ENCODE measurements at regions not wholly inside any gene's neighbourhood (a gene's known extent, or its start where the extent isn't known, plus 50 kb on each side); places are given as distances from the start of the nearest gene placed in this dataset.

DNA sequence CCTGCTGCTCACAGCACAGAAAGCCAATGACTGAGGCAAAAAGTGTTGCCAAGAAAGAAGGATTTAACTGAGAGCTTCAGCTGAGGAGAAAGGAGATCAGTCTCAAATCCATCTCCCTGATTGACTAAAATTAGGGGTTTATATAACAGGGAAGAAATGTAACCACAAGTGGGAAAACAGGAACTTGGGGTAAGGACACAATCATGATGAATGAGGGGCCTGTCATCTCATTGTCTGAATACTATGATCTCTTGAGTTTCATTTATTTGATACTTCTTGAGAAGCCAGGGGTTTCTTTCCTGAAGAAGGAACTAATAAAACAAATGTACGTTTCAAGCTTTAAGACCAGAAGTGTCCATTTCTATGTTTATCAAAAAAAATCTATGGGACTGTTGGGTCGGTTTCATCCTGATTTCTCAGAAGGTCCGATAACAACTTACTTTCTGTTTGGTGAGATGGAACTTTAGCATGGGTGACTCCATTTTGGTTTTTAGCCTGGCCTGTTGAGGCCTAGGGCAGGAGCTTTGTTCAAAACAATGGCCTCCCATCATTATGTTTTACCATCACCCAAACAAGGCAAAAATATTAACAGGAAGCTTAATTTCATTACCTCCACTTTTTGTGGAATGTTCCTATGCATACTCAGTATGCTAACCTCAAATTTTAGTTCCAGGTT is 76.6 kb upstream of the PIAS1 start:
- ChIA-PET POLR2A (no interaction called here), CTCF (interaction anchor here (1.4 kb wide), 1 partner anchor 11 kb away, joined by 4 read pairs; no protein-coding TSS in a partner anchor)
- H3K36me3 ChIP-seq (ENCODE audit: control insufficient read depth, insufficient read depth, low read length): no peaks in the 10 kb centered on the region
- no peak for DNase-seq (ENCODE audit: low read depth)
- no peaks in the 10 kb centered on the region for H3K27me3 ChIP-seq (ENCODE audit: control insufficient read depth, insufficient read depth, low read length)
- TF ChIP-seq, protein P1, sequence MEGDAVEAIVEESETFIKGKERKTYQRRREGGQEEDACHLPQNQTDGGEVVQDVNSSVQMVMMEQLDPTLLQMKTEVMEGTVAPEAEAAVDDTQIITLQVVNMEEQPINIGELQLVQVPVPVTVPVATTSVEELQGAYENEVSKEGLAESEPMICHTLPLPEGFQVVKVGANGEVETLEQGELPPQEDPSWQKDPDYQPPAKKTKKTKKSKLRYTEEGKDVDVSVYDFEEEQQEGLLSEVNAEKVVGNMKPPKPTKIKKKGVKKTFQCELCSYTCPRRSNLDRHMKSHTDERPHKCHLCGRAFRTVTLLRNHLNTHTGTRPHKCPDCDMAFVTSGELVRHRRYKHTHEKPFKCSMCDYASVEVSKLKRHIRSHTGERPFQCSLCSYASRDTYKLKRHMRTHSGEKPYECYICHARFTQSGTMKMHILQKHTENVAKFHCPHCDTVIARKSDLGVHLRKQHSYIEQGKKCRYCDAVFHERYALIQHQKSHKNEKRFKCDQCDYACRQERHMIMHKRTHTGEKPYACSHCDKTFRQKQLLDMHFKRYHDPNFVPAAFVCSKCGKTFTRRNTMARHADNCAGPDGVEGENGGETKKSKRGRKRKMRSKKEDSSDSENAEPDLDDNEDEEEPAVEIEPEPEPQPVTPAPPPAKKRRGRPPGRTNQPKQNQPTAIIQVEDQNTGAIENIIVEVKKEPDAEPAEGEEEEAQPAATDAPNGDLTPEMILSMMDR (IDR thresholded peaks at IDR 0.05; ENCODE audit: insufficient read depth, low read depth, low read length): no peak
- H3K4me3 ChIP-seq (ENCODE audit: low read depth, low read length): no peak overlapping the region

DNA sequence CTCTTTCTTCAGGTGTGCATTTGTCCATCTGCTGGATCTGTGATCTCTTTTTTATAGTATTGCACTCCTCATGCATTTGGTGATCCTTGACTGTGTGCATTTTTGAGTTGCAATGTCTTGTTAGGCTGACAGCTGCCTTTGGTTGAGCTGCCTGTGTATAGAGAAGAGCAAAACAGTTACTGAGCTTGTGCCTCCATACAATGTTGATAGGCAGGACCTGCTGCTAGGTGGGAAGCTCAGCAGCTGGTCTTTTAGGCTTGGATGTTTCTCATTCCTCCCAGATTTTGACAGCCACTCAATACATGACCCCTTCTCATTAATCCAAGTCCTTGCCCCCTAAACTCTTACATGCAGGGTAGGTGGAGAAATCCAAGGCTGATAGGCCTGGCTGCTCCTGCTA is 74.8 kb upstream of the PIAS1 start:
- H3K27me3 ChIP-seq (ENCODE audit: control insufficient read depth, insufficient read depth, low read length): no peaks in the 10 kb centered on the region
- TF ChIP-seq, protein P1 (IDR thresholded peaks at IDR 0.05; ENCODE audit: insufficient read depth, low read depth, low read length): no peak
- CTCF ChIA-PET: interaction anchor here (0.6 kb wide), 1 partner anchor 890 kb away, joined by 3 read pairs; no protein-coding TSS in a partner anchor
- no peaks in the 10 kb centered on the region for H3K36me3 ChIP-seq (ENCODE audit: control insufficient read depth, insufficient read depth, low read length)
- no peak for DNase-seq (ENCODE audit: low read depth)
- H3K4me3 ChIP-seq (ENCODE audit: low read depth, low read length): no peak overlapping the region
- POLR2A ChIA-PET: no interaction called here

DNA sequence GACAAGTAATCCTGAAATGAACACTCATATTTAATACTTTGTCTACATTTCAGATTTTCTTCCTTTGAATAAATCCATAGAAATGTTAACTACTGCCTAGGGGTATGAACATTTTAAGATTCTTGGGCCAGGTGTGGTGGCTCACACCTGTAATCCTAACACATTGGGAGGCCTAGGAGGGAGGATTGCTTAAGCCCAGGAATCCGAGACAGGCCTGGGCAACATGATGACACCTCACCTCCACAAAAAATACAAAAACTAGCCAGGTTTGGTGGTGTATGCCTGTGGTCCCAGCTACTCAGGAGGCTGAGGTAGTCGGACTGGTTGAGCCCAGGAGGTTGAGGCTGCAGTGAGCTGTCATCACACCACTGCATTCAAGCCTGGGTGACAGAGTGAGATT is 73.9 kb upstream of the PIAS1 start:
- Histone ChIP-seq H3K4me3 (ENCODE audit: low read depth, low read length) (no peak overlapping the region), H3K27me3 (ENCODE audit: control insufficient read depth, insufficient read depth, low read length) (no peaks in the 10 kb centered on the region), H3K36me3 (ENCODE audit: control insufficient read depth, insufficient read depth, low read length) (no peaks in the 10 kb centered on the region)
- POLR2A ChIA-PET: no interaction called here
- CTCF ChIA-PET: no interaction called here
- DNase-seq (ENCODE audit: low read depth): no peak
- TF ChIP-seq, protein P1 (IDR thresholded peaks at IDR 0.05; ENCODE audit: insufficient read depth, low read depth, low read length): no peak

DNA sequence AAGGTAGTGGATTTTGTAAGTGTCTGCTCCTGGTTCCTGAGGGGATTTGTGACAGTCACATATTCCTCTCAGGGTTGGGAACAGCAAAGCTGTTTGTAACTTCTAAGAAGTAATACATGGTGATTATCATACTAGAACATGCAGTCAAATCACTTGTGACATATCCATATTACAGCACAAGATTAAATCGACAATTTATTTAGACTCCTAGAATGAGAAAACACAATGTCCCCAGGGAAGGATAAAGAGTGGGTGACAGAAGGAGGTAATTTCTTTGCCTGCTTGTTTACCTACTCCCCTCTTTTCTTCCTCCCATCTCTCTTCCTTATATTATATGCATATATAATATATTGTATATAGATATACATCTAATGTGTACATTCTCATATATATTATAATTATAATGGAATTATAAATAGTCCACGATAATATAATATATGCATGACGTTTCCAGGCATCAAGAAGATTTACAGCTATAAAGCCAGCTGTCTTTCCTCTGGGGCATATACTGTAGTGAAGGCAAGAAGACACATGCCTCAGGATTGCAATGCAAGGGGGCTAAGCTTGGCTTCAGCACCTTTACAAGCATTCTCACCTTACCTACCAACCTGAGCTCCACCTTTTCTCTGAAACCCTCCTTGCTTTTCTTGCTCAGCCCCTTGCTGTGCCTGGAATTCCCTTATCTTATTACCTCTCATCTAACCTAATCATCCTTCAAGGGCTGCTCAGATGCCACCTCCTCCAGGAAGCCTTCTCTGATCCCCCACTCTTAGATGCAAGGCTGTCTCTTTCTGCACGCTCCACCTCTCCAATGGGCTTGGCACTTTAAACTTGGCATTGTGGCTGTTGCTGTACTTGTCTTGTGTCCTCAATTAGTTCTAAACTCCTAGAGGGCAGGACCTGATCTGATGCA is 73.1 kb upstream of the PIAS1 start:
- POLR2A ChIA-PET: no interaction called here
- H3K36me3 ChIP-seq (ENCODE audit: control insufficient read depth, insufficient read depth, low read length): no peaks in the 10 kb centered on the region
- no peaks in the 10 kb centered on the region for H3K27me3 ChIP-seq (ENCODE audit: control insufficient read depth, insufficient read depth, low read length)
- CTCF ChIA-PET: interaction anchor here (0.6 to 1.1 kb wide), 2 partner anchors 17 to 122 kb away, joined by 4 read pairs; no protein-coding TSS in a partner anchor
- no peak overlapping the region for H3K4me3 ChIP-seq (ENCODE audit: low read depth, low read length)
- no peak for DNase-seq (ENCODE audit: low read depth)
- TF ChIP-seq, protein P1 (IDR thresholded peaks at IDR 0.05; ENCODE audit: insufficient read depth, low read depth, low read length): no peak

DNA sequence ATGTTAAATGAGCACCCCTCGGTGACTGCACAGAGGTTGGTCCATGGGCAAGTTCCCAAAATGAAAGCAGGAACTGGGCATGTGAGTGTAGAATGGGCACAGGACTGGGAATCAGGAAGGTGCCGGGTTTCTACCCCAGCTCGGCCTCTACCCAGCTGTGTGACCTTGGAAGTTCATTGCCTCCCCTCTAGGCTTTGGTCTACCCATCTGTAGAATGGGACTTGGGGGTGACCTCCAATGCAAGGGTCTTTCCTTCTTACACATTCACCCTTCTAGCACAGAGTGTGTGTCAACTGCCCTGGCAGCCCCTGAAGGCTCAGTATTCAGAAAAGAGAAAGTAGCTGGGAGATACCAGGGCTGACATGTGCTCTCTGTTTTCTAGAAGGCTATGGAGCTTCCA is 72.3 kb upstream of the PIAS1 start:
- H3K27me3 ChIP-seq (ENCODE audit: control insufficient read depth, insufficient read depth, low read length): no peaks in the 10 kb centered on the region
- TF ChIP-seq, protein P1 (IDR thresholded peaks at IDR 0.05; ENCODE audit: insufficient read depth, low read depth, low read length): no peak
- no peaks in the 10 kb centered on the region for H3K36me3 ChIP-seq (ENCODE audit: control insufficient read depth, insufficient read depth, low read length)
- H3K4me3 ChIP-seq (ENCODE audit: low read depth, low read length): no peak overlapping the region
- DNase-seq (ENCODE audit: low read depth): no peak
- ChIA-PET POLR2A (no interaction called here), CTCF (interaction anchor here (1.1 to 1.2 kb wide), 2 partner anchors 18 to 26 kb away, joined by 3 to 4 read pairs; no protein-coding TSS in a partner anchor)
